Stomach smooth muscle (tissue), 2 donors: ENCODE measurements at regions not wholly inside any gene's neighbourhood (a gene's known extent, or its start where the extent isn't known, plus 50 kb on each side); places are given as distances from the start of the nearest gene placed in this dataset.
"Not testable (repeated sequence)": the region's sequence is repeated elsewhere in the genome, so short reads cannot be mapped to it uniquely, and the experiment has no call there.

ENCODE experiments used
- H3K27ac ChIP-seq: one replicate; pipeline ENCODE4 v1.7.0; 2013; ENCODE audit warnings: mild to moderate bottlenecking, low read length, inconsistent platforms
- H3K27me3 ChIP-seq, 2 donors: one replicate each; pipeline ENCODE4 v1.7.0; 2013; ENCODE audit warnings: low read length in 2 of 2; ENCODE audit not compliant: insufficient read depth in 2 of 2, control insufficient read depth in 1 of 2
- H3K36me3 ChIP-seq, 2 donors: one replicate each; pipeline ENCODE4 v1.7.0; 2013; ENCODE audit warnings: low read length in 2 of 2; ENCODE audit not compliant: control insufficient read depth in 2 of 2, insufficient read depth in 2 of 2
- H3K4me1 ChIP-seq: one replicate; pipeline ENCODE4 v1.7.0; 2013; ENCODE audit warnings: low read length; ENCODE audit not compliant: control insufficient read depth, insufficient read depth
- H3K4me3 ChIP-seq, 2 donors: one replicate each; pipeline ENCODE4 v1.7.0; 2013; ENCODE audit warnings: low read length in 2 of 2
- H3K9ac ChIP-seq, 2 donors: one replicate each; pipeline ENCODE4 v1.7.0; 2013; ENCODE audit warnings: low read length in 2 of 2, mild to moderate bottlenecking in 1 of 2
- H3K9me3 ChIP-seq, 2 donors: one replicate each; pipeline ENCODE4 v1.7.0; 2013; ENCODE audit warnings: low read length in 2 of 2; ENCODE audit not compliant: control insufficient read depth in 2 of 2
- donor health status: healthy.
- donor health status: Pancreatic carcinoma.

DNA sequence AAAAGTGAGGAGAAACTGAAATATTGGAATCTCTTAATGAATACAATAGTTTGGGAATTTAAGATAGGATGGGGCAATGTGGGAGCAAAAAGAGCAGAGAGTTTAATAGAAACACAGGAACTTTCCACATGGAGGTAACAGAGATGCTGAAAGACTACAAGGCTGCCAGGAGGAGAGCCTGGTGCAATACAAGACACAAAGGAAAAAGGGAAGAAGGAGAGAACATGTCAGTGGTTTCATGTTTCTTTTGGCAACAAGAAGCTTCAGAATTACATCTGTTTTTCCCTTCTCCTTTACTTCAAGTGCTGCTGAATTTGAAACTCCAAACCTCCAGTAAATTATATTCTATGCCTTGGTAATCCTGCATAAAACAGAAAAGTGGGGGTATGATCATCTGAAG is 474.3 kb downstream of the FAT4 start:
- H3K36me3 ChIP-seq: no peaks in the 10 kb centered on the region
- no peaks in the 10 kb centered on the region for H3K9me3 ChIP-seq
- H3K27me3 ChIP-seq: no peaks in the 10 kb centered on the region
- H3K27ac ChIP-seq: no peak overlapping the region
- H3K9ac ChIP-seq: no peak overlapping the region
- H3K4me3 ChIP-seq: no peak overlapping the region
- no peaks in the 10 kb centered on the region for H3K4me1 ChIP-seq

- Histone ChIP-seq H3K27ac (no peak overlapping the region), H3K9ac (no peak overlapping the region)
Measured at GRCh38 chr4:125791896-125792295, 477.1 kb downstream of the FAT4 start.

GRCh38 chr4:125794989-125795388 is 480.2 kb downstream of the FAT4 start:
- no peak overlapping the region for H3K9ac ChIP-seq
- no peak overlapping the region for H3K4me3 ChIP-seq
- no peak overlapping the region for H3K27ac ChIP-seq
- H3K9me3 ChIP-seq: no peaks in the 10 kb centered on the region
- no peaks in the 10 kb centered on the region for H3K36me3 ChIP-seq
- H3K27me3 ChIP-seq: no peaks in the 10 kb centered on the region
- H3K4me1 ChIP-seq: no peaks in the 10 kb centered on the region

More at GRCh38 chr4:125791896-125792295, 477.1 kb downstream of the FAT4 start:
- Histone ChIP-seq H3K36me3 (no peaks in the 10 kb centered on the region), H3K4me1 (no peaks in the 10 kb centered on the region), H3K4me3 (no peak overlapping the region), H3K9me3 (no peaks in the 10 kb centered on the region), H3K27me3 (no peaks in the 10 kb centered on the region)

DNA sequence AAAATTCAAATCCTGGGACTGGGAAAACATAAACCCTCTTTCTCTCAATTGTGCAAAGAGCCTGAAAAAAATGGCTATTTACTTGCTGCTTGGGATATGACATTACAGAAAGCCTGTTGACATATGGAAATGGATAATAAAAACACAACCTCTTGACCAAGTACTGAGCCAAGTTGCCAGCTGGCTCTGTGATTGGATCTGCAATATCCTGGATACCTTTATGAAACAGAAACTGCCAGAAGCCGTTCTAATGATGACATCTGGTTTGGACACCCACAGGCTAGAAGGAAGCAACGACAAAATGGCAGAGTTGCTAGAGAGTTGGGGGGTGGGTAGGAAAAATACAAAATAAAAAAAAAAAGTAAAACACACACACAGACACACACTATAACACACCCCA is 481.4 kb downstream of the FAT4 start:
- Histone ChIP-seq H3K9me3 (no peaks in the 10 kb centered on the region), H3K27me3 (no peaks in the 10 kb centered on the region), H3K36me3 (no peaks in the 10 kb centered on the region), H3K27ac (no peak overlapping the region), H3K4me1 (no peaks in the 10 kb centered on the region), H3K4me3 (no peak overlapping the region), H3K9ac (no peak overlapping the region)

DNA sequence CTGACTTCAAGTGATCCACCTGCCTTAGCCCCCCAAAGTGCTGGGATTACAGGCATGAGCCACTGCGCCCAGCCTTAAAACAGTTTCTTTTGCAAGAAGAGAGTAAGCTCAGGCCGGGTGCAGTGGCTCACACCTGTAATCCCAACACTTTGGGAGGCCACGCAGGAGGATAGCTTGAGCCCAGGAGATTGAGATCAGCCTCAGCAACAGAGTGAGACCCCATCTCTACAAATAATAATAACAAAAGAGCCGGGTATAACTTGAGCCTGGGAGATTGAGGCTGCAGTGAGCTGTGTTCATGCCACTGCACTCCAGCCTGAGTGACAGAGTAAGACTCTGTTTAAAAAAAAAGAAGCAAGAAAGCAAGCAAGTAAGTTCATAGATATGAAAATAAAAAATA is 482.9 kb downstream of the FAT4 start:
- H3K9me3 ChIP-seq, H3K36me3 ChIP-seq, H3K4me1 ChIP-seq, H3K27me3 ChIP-seq, H3K4me3 ChIP-seq, H3K9ac ChIP-seq, H3K27ac ChIP-seq: not testable (repeated sequence)

DNA sequence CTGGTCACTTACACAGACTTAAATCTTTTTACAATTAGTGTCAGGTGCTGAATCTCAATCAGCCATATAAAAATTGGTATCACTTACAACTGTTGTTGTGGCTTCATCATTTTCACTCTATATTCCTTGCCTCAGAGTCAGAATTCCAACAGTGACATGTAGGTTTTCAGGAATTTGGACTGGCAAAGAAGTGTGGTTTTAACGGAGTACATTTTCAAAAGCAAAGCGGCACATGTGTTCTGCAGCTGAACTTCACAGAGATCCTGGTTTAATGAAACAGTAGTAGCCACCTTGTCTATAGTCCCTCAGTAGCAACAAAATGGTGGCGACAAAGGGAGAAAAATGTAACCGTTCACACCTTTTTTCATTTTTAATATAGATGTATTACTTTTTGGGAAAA is 486.6 kb downstream of the FAT4 start:
- H3K4me3 ChIP-seq: no peak overlapping the region

DNA sequence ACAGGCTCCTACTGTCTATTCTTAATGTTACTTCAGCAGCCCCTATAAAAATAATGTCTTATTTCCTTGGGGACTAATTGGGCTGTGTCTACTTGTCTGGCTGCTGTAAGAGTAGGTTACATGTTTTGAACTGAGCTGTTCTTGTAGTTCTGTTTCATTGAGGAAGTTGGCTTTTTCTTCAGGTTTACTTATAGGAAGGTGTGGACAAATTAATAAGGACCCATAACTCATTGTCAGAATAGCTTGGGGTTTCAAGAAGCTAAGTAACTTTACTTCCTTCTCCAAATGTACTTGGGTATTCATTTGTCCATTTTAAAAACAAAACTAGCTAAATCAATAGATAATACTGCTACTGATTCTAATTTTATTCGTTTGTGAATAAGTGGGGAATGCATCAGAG is 487.2 kb downstream of the FAT4 start:
- H3K36me3 ChIP-seq: no peaks in the 10 kb centered on the region
- H3K9me3 ChIP-seq: no peaks in the 10 kb centered on the region
- H3K27ac ChIP-seq: no peak overlapping the region
- H3K9ac ChIP-seq: no peak overlapping the region
- H3K27me3 ChIP-seq: no peaks in the 10 kb centered on the region
- H3K4me1 ChIP-seq: no peaks in the 10 kb centered on the region
- H3K4me3 ChIP-seq: no peak overlapping the region

More for the DNA sequence above, 486.6 kb downstream of the FAT4 start:
- no peak overlapping the region for H3K9ac ChIP-seq
- no peaks in the 10 kb centered on the region for H3K27me3 ChIP-seq
- no peaks in the 10 kb centered on the region for H3K4me1 ChIP-seq
- no peak overlapping the region for H3K27ac ChIP-seq
- no peaks in the 10 kb centered on the region for H3K9me3 ChIP-seq
- no peaks in the 10 kb centered on the region for H3K36me3 ChIP-seq

- Histone ChIP-seq H3K27me3 (no peaks in the 10 kb centered on the region), H3K36me3 (no peaks in the 10 kb centered on the region), H3K4me3 (no peak overlapping the region), H3K9me3 (no peaks in the 10 kb centered on the region), H3K27ac (no peak overlapping the region), H3K9ac (no peak overlapping the region), H3K4me1 (no peaks in the 10 kb centered on the region)
Measured at GRCh38 chr4:125808022-125808421, 493.3 kb downstream of the FAT4 start.

- Histone ChIP-seq H3K9ac (no peak overlapping the region), H3K4me3 (no peak overlapping the region), H3K9me3 (no peaks in the 10 kb centered on the region), H3K4me1 (no peaks in the 10 kb centered on the region), H3K36me3 (no peaks in the 10 kb centered on the region), H3K27ac (no peak overlapping the region), H3K27me3 (no peaks in the 10 kb centered on the region)
Measured at GRCh38 chr4:125808570-125808969, 493.8 kb downstream of the FAT4 start.

- Histone ChIP-seq H3K9ac (no peak overlapping the region), H3K27me3 (no peaks in the 10 kb centered on the region)
Measured at GRCh38 chr4:125811892-125812291, 497.1 kb downstream of the FAT4 start.

DNA sequence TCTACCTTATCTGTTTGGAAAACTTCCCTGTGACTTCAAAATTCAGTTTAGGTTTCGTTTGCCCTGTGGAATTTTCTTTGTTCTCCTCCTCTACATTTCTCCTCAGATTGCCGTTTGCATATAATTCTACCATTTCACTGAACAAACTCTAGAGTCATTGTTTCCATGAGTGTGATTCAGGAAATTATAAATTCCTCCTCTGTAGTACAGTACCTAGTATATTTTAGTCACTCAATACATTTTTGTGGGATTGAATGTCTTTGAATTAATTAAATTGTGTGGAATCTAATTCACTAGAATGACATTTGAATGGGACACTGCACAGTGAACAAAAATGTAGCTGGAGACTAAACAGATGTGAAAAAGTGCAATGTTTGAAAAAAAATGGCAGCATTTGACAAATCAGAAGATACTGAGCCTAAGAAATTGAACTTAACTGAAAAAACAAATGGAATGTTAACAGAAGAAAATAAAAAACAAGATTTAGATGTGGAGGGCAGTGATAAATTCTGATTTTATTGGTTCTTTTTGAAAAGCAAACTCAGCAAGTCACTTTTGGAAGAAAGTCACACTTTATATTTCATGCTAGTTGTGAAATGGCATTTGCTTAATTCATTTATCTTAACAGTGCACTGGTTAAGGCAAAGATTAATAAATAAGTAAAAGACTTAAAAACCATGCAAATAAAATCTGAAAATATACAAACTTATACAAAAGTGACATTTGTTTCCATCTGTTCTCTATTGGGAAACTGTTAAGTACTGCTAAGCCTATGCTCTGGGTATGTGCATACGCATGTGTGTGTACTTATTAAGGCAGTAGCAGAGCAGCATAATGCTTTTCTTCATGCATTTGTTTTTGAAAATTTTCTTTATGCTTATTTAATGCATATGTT is 512.3 kb downstream of the FAT4 start:
- Histone ChIP-seq H3K4me3 (no peak overlapping the region), H3K4me1 (no peaks in the 10 kb centered on the region), H3K36me3 (no peaks in the 10 kb centered on the region), H3K9ac (no peak overlapping the region), H3K27me3 (no peaks in the 10 kb centered on the region), H3K27ac (no peak overlapping the region), H3K9me3 (no peaks in the 10 kb centered on the region)

More at GRCh38 chr4:125811892-125812291, 497.1 kb downstream of the FAT4 start:
- Histone ChIP-seq H3K9me3 (no peaks in the 10 kb centered on the region), H3K27ac (no peak overlapping the region), H3K4me1 (no peaks in the 10 kb centered on the region), H3K36me3 (no peaks in the 10 kb centered on the region), H3K4me3 (no peak overlapping the region)
